Endodermal cell (in vitro differentiated cells): ENCODE measurements at regions not wholly inside any gene's neighbourhood (a gene's known extent, or its start where the extent isn't known, plus 50 kb on each side); places are given as distances from the start of the nearest gene placed in this dataset.

Experiments used
- DNase-seq: peaks from one replicate; pipeline ENCODE4 v3.0.0-alpha.2; 2017
- H3K27ac ChIP-seq: 2 replicates; pipeline ENCODE4 v1.5.1; 2013; ENCODE audit warnings: mild to moderate bottlenecking, low read depth, low read length, moderate library complexity
- H3K27me3 ChIP-seq: 2 replicates; pipeline ENCODE4 v1.6.1; 2013; ENCODE audit warnings: mild to moderate bottlenecking, low read length, moderate library complexity; ENCODE audit not compliant: insufficient read depth, control insufficient read depth, poor library complexity, severe bottlenecking
- H3K36me3 ChIP-seq: 2 replicates; pipeline ENCODE4 v1.7.0; 2013; ENCODE audit warnings: mild to moderate bottlenecking, low read length, moderate library complexity; ENCODE audit not compliant: control insufficient read depth, insufficient read depth
- H3K4me1 ChIP-seq: one replicate; pipeline ENCODE4 v1.7.0; 2013; ENCODE audit warnings: low read length; ENCODE audit not compliant: control insufficient read depth, insufficient read depth
- H3K4me3 ChIP-seq: 2 replicates; pipeline ENCODE4 v1.5.1; 2013; ENCODE audit warnings: mild to moderate bottlenecking, low read length, moderate library complexity
- H3K9ac ChIP-seq: 2 replicates; pipeline ENCODE4 v1.6.1; 2013; ENCODE audit warnings: mild to moderate bottlenecking, low read length, moderate library complexity; ENCODE audit not compliant: poor library complexity, severe bottlenecking; ENCODE audit errors: extremely low read depth
- H3K9me3 ChIP-seq: 2 replicates; pipeline ENCODE4 v1.6.1; 2013; ENCODE audit warnings: mild to moderate bottlenecking, low read length, moderate library complexity; ENCODE audit not compliant: control insufficient read depth
- H3K27ac Mint-ChIP-seq: 2 replicates; pipeline ENCODE4 v1.8.0; 2020; ENCODE audit warnings: mixed read lengths
- H3K27me3 Mint-ChIP-seq: 2 replicates; pipeline ENCODE4 v1.8.0; 2021; ENCODE audit warnings: mild to moderate bottlenecking, mixed read lengths; ENCODE audit not compliant: insufficient read depth
- H3K36me3 Mint-ChIP-seq: 2 replicates; pipeline ENCODE4 v1.8.0; 2020; ENCODE audit warnings: low read depth, mixed read lengths
- H3K4me1 Mint-ChIP-seq: 2 replicates; pipeline ENCODE4 v1.8.0; 2020; ENCODE audit warnings: mixed read lengths
- H3K4me3 Mint-ChIP-seq: 2 replicates; pipeline ENCODE4 v1.8.0; 2020; ENCODE audit warnings: mild to moderate bottlenecking, moderate library complexity, mixed read lengths
- H3K9me3 Mint-ChIP-seq: 2 replicates; pipeline ENCODE4 v1.8.0; 2020; ENCODE audit warnings: mild to moderate bottlenecking, mixed read lengths
- CTCF ChIP-seq: fragments of 200-600 bp; sonication (generic); conservative IDR thresholded peaks from 2 replicates; pipeline ENCODE4 v1.5.0; 2021; ENCODE audit warnings: antibody characterized with exemption, mild to moderate bottlenecking
- WGBS, 2 experiments: methylation state at CpG; one replicate each; pipeline versions ENCODE4 v1.1.5 to v1.1.7; 2013; ENCODE audit warnings: missing lambda C conversion rate in 2 of 2, mixed read lengths in 1 of 2; ENCODE audit not compliant: insufficient coverage in 1 of 2, insufficient read length in 1 of 2; 5-methylcytosine and 5-hydroxymethylcytosine counted together

DNA sequence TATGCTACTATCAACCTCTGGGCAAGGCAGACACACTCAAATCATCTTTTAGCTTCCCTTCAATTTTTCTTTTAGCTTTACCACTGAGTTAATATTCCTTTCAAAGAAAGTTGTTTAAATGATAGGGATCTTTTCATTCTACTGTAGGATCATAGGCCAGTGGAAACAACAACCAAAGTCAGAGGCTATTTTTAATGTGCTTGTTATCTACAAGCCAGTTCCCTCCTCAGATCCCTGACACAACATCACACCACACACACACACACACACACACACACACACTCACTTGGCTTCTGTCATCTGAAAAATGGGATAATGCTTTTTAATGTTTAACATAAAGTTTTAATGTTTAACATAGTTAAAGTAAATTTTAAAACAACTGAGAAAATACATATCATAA is 106.7 kb upstream of the CAV2 start:
- DNase-seq: no peak
- H3K9me3 ChIP-seq: no peaks in the 10 kb centered on the region
- H3K36me3 ChIP-seq: no peaks in the 10 kb centered on the region
- no peak for TF ChIP-seq CTCF
- H3K9me3 Mint-ChIP-seq: peaks cover 3% of the 10 kb centered on the region
- no peaks in the 10 kb centered on the region for H3K27me3 Mint-ChIP-seq
- H3K36me3 Mint-ChIP-seq: no peaks in the 10 kb centered on the region
- H3K4me3 ChIP-seq: no peak overlapping the region
- no peaks in the 10 kb centered on the region for H3K27me3 ChIP-seq
- no peak overlapping the region for H3K27ac ChIP-seq
- no peaks in the 10 kb centered on the region for H3K4me1 Mint-ChIP-seq
- no peak overlapping the region for H3K9ac ChIP-seq
- no peak overlapping the region for H3K27ac Mint-ChIP-seq
- no peaks in the 10 kb centered on the region for H3K4me1 ChIP-seq
- H3K4me3 Mint-ChIP-seq: no peak overlapping the region

GRCh38 chr7:116393654-116394053 is 105.9 kb upstream of the CAV2 start:
- Histone ChIP-seq H3K27ac (no peak overlapping the region), H3K9ac (no peak overlapping the region), H3K36me3 (no peaks in the 10 kb centered on the region), H3K27me3 (no peaks in the 10 kb centered on the region), H3K4me1 (no peaks in the 10 kb centered on the region), H3K9me3 (peaks cover 8% of the 10 kb centered on the region), H3K4me3 (no peak overlapping the region)
- Mint-ChIP-seq H3K36me3 (no peaks in the 10 kb centered on the region), H3K27me3 (no peaks in the 10 kb centered on the region), H3K4me3 (no peak overlapping the region), H3K9me3 (peaks cover 9% of the 10 kb centered on the region), H3K4me1 (no peaks in the 10 kb centered on the region), H3K27ac (no peak overlapping the region)
- 62 to 93% methylated on average over 2 to 6 of the region's 6 CpGs for WGBS, 2 experiments
- no peak for DNase-seq
- TF ChIP-seq CTCF: no peak

GRCh38 chr7:116394106-116394505 is 105.4 kb upstream of the CAV2 start:
- Mint-ChIP-seq H3K4me1 (no peaks in the 10 kb centered on the region), H3K36me3 (no peaks in the 10 kb centered on the region), H3K9me3 (peaks cover 9% of the 10 kb centered on the region), H3K27me3 (no peaks in the 10 kb centered on the region), H3K4me3 (no peak overlapping the region), H3K27ac (no peak overlapping the region)
- no peak overlapping the region for H3K9ac ChIP-seq
- no peak overlapping the region for H3K27ac ChIP-seq
- no peak overlapping the region for H3K4me3 ChIP-seq
- no peak for DNase-seq
- no peak for TF ChIP-seq CTCF
- H3K9me3 ChIP-seq: peaks cover 8% of the 10 kb centered on the region
- no peaks in the 10 kb centered on the region for H3K27me3 ChIP-seq
- H3K36me3 ChIP-seq: no peaks in the 10 kb centered on the region
- WGBS, 2 experiments: 92 to 95% methylated on average over 7 to 11 of the region's 11 CpGs
- H3K4me1 ChIP-seq: no peaks in the 10 kb centered on the region
